Endothelial cell of umbilical vein (primary cell): ENCODE measurements at regions not wholly inside any gene's neighbourhood (a gene's known extent, or its start where the extent isn't known, plus 50 kb on each side); places are given as distances from the start of the nearest gene placed in this dataset.

Source experiments
- BruUV-seq: library from RNA; stranded (reverse); fragments of 400-500 nt; replicated peaks from 2 replicates; lab custom pipeline; 2021; lab: Mats Ljungman, UMichigan
- CTCF ChIA-PET: fragments of 300-600, 350-600 bp; sonication (Branson Sonifier 250); formaldehyde crosslinking; loops from one replicate; lab custom pipeline; 2021; ENCODE audit warnings: antibody characterized with exemption, inconsistent platforms; lab: Charles Lee
- POLR2A ChIA-PET: fragments of 300-600, 350-600 bp; sonication (Branson Sonifier 250); formaldehyde crosslinking; loops from one replicate; lab custom pipeline; 2021; ENCODE audit warnings: antibody characterized with exemption, inconsistent platforms; lab: Charles Lee
- DNase-seq: peaks from one replicate; pipeline ENCODE4 v3.0.0-alpha.2; 2011; ENCODE audit warnings: low read depth, low spot score
- FAIRE-seq: peaks from 2 replicates; lab custom pipeline; 2011; peaks lifted over from hg19 to GRCh38; lab: Jason Lieb, UNC
- H2AFZ ChIP-seq: 2 replicates; pipeline ENCODE4 v1.6.0; 2012; ENCODE audit warnings: low read depth, low read length, control low read depth, inconsistent platforms
- H3K27ac ChIP-seq: 2 replicates; pipeline ENCODE4 v1.5.1; 2011; ENCODE audit warnings: low read depth, mild to moderate bottlenecking, control low read depth, low read length, moderate library complexity; ENCODE audit not compliant: insufficient read depth
- H3K27me3 ChIP-seq, 2 experiments: 2 replicates each; pipeline versions ENCODE4 v1.6.0 to v1.6.1; 2011; ENCODE audit warnings: low read length in 2 of 2, mixed read lengths in 1 of 2; ENCODE audit not compliant: control insufficient read depth in 2 of 2, insufficient read depth in 2 of 2
- H3K36me3 ChIP-seq, 2 experiments: 2 replicates in 1 of 2; 3 replicates in 1 of 2; pipeline ENCODE4 v1.5.1; 2011; ENCODE audit warnings: low read length in 2 of 2, mild to moderate bottlenecking in 1 of 2, moderate library complexity in 1 of 2; ENCODE audit not compliant: control insufficient read depth in 2 of 2, insufficient read depth in 2 of 2; ENCODE audit errors: extremely low read depth in 1 of 2
- H3K4me1 ChIP-seq: 3 replicates; pipeline ENCODE4 v1.5.1; 2011; ENCODE audit warnings: mild to moderate bottlenecking, low read length; ENCODE audit not compliant: control insufficient read depth, insufficient read depth; ENCODE audit errors: extremely low read depth
- H3K4me2 ChIP-seq: 2 replicates; pipeline ENCODE4 v1.6.1; 2011; ENCODE audit warnings: low read length, control low read depth, mixed read lengths; ENCODE audit not compliant: insufficient read depth
- H3K4me3 ChIP-seq, 3 experiments: fragments of 200-600 bp in 1 of 3; sonication (generic), shearing (Covaris generic) in 1 of 3; replicated peaks in 1 of 3; 2 replicates each; pipeline ENCODE4 v1.5.1; 2011 to 2016; ENCODE audit warnings: control low read depth in 3 of 3, low read length in 3 of 3, mild to moderate bottlenecking in 2 of 3, inconsistent platforms in 1 of 3, low read depth in 1 of 3, moderate library complexity in 1 of 3; ENCODE audit not compliant: insufficient read depth in 1 of 3
- H3K79me2 ChIP-seq: 2 replicates; pipeline ENCODE4 v1.6.0; 2012; ENCODE audit warnings: low read length, inconsistent platforms; ENCODE audit not compliant: control insufficient read depth, insufficient read depth
- H3K9ac ChIP-seq: replicated peaks from 2 replicates; pipeline ENCODE3; 2011; ENCODE audit warnings: low read length, control low read depth; ENCODE audit not compliant: insufficient read depth; ENCODE audit errors: extremely low read depth
- H3K9me1 ChIP-seq: replicated peaks from 3 replicates; pipeline ENCODE4 v1.6.0; 2011; ENCODE audit warnings: mild to moderate bottlenecking, low read length; ENCODE audit not compliant: control insufficient read depth, insufficient read depth; ENCODE audit errors: extremely low read depth
- H3K9me3 ChIP-seq: replicated peaks from 2 replicates; pipeline ENCODE4 v1.5.1; 2012; ENCODE audit warnings: low read length, inconsistent platforms; ENCODE audit not compliant: control insufficient read depth, insufficient read depth
- H4K20me1 ChIP-seq: replicated peaks from 2 replicates; pipeline ENCODE3; 2011; ENCODE audit warnings: mild to moderate bottlenecking, low read length; ENCODE audit not compliant: control insufficient read depth, insufficient read depth; ENCODE audit errors: extremely low read depth
- CTCF ChIP-seq, 2 donors: IDR thresholded peaks; 1 replicate in 1 of 2; 2 replicates in 1 of 2; pipeline ENCODE4 v1.5.1; 2011; ENCODE audit warnings: low read length in 2 of 2, mild to moderate bottlenecking in 2 of 2, moderate library complexity in 2 of 2, control low read depth in 1 of 2, inconsistent platforms in 1 of 2, low read depth in 1 of 2; ENCODE audit not compliant: insufficient read depth in 1 of 2; ENCODE audit errors: extremely low read depth in 1 of 2
- EZH2 ChIP-seq: IDR thresholded peaks from 2 replicates; pipeline ENCODE4 v1.6.1; 2012; ENCODE audit warnings: borderline replicate concordance, low read depth, mild to moderate bottlenecking, moderate library complexity, low read length, inconsistent platforms; ENCODE audit not compliant: severe bottlenecking
- FOS ChIP-seq: IDR thresholded peaks from 2 replicates; pipeline ENCODE4 v1.6.1; 2011; ENCODE audit warnings: mild to moderate bottlenecking, low read length, moderate library complexity, borderline replicate concordance; ENCODE audit not compliant: insufficient read depth
- GATA2 ChIP-seq: IDR thresholded peaks from 2 replicates; pipeline ENCODE4 v1.7.0; 2011; ENCODE audit warnings: low read depth, mild to moderate bottlenecking, moderate library complexity, mixed read lengths, low read length; ENCODE audit not compliant: insufficient read length, insufficient read depth
- JUN ChIP-seq: IDR thresholded peaks from 2 replicates; pipeline ENCODE4 v1.6.1; 2011; ENCODE audit warnings: borderline replicate concordance, low read depth; ENCODE audit not compliant: insufficient read length, insufficient read depth
- MYC ChIP-seq: IDR thresholded peaks from one replicate; pipeline ENCODE4 v1.6.1; 2011; ENCODE audit warnings: mild to moderate bottlenecking, low read depth, low read length
- POLR2A ChIP-seq: IDR thresholded peaks from 2 replicates; pipeline ENCODE4 v1.6.1; 2012; ENCODE audit warnings: low read depth, mild to moderate bottlenecking, control low read depth, low read length
- POLR2AphosphoS5 ChIP-seq: IDR thresholded peaks from 2 replicates; pipeline ENCODE4 v1.6.1; 2012; ENCODE audit warnings: low read depth, mild to moderate bottlenecking, control low read depth, low read length, moderate library complexity; ENCODE audit not compliant: insufficient read depth
- dilution Hi-C: fragments of 300-500 bp; cut with MboI; formaldehyde crosslinking; loops from one replicate; pipeline ENCODE4 v1.15.0; 2019; ENCODE audit warnings: low sequenced_read_pairs; ENCODE audit not compliant: extremely low pct_ligation_motif_present
- intact Hi-C: fragments of 100-400 bp; cut with micrococcal nuclease; formaldehyde crosslinking; loops from one replicate; pipeline ENCODE4 v1.10.0; 2022
- TF ChIP-seq, protein P1 (sequence below): IDR thresholded peaks from 2 replicates; pipeline ENCODE4 v1.6.1; 2011; ENCODE audit not compliant: insufficient read depth, insufficient read length

DNA sequence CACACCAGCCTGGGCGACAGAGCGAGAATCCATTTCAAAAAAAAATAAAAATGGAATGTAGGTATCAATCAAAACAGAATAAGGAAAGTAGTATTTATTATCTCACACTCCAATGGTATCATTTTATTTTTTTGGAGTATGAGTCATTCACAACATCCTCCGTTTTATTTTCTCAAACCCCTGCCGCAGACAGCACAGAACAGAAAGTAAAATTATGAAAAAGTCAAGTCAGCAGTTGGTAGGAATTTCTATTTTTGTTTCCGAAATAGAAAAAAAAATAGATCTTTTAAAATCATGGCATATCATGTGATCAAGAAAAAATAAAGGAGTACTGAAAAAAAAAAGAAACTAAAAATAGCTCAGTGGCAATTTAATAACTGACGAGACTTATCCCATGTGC lies 490.7 kb upstream of the TENM3 start:
- Histone ChIP-seq H4K20me1 (no peaks in the 10 kb centered on the region), H3K9me1 (no peaks in the 10 kb centered on the region), H3K4me3 (no peak overlapping the region), H3K79me2 (no peaks in the 10 kb centered on the region), H3K4me1 (no peaks in the 10 kb centered on the region), H2AFZ (no peak overlapping the region), H3K27ac (no peak overlapping the region), H3K27me3 (no peaks in the 10 kb centered on the region), H3K9ac (no peak overlapping the region), H3K9me3 (peaks cover 7% of the 10 kb centered on the region), H3K4me2 (no peak overlapping the region), H3K36me3 (no peaks in the 10 kb centered on the region)
- FAIRE-seq (no peak), DNase-seq (no peak)
- no TSS peak for BruUV-seq
- intact Hi-C loops = no loop called here
- dilution Hi-C loops = no loop called here
- ChIA-PET CTCF (no interaction called here), POLR2A (no interaction called here)
- TF ChIP-seq POLR2A (no peak), POLR2AphosphoS5 (no peak), FOS (no peak), MYC (no peak), EZH2 (no peak), GATA2 (no peak), JUN (no peak), CTCF (IDR thresholded peaks at IDR 0.05; ENCODE audit: extremely low read depth in 1 of 2, insufficient read depth in 1 of 2, low read depth in 1 of 2, low read length in 2 of 2) (no peak)
- TF ChIP-seq, protein P1, sequence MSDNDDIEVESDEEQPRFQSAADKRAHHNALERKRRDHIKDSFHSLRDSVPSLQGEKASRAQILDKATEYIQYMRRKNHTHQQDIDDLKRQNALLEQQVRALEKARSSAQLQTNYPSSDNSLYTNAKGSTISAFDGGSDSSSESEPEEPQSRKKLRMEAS = no peak
